ENCODE measurements at regions not wholly inside any gene's neighbourhood (a gene's known extent, or its start where the extent isn't known, plus 50 kb on each side); places are given as distances from the start of the nearest gene placed in this dataset.

- peak; percentile 61 for ATAC-seq (ENCODE audit: poor library complexity)
- Histone ChIP-seq H3K36me3 (ENCODE audit: insufficient read depth, low read length) (no peaks in the 10 kb centered on the region), H3K4me3 (ENCODE audit: low read length) (no peak overlapping the region), H3K27ac (ENCODE audit: low read depth in 1 of 2, low read length in 2 of 2) (no peak overlapping the region), H3K27me3 (ENCODE audit: control insufficient read depth in 1 of 2, insufficient read depth in 2 of 2, low read length in 2 of 2) (no peaks in the 10 kb centered on the region), H3K9me3 (ENCODE audit: control insufficient read depth in 1 of 2, insufficient read depth in 1 of 2, low read length in 2 of 2) (no peaks in the 10 kb centered on the region), H3K4me1 (ENCODE audit: insufficient read depth, low read length) (no peaks in the 10 kb centered on the region)
- ChIA-PET POLR2A (interaction anchor here (0.7 to 1.2 kb wide), 5 partner anchors 95 to 539 kb away, joined by 3 to 4 read pairs (median 3); partner anchors contain the start of gene TMEM50B), CTCF (interaction anchor here (0.5 to 1.8 kb wide), 15 partner anchors 9 to 666 kb away, joined by 3 to 11 read pairs (median 3); partner anchors contain the start of gene PAXBP1)
- H3K36me3 Mint-ChIP-seq (ENCODE audit: low read depth): no peaks in the 10 kb centered on the region
- no peaks in the 10 kb centered on the region for H3K27me3 Mint-ChIP-seq
- no peak overlapping the region for H3K27ac Mint-ChIP-seq
- peak; percentile 82 for TF ChIP-seq CTCF (IDR thresholded peaks at IDR 0.05)
- intact Hi-C loops (cut with DNase I, micrococcal nuclease): loop anchor here (1.0 to 5.0 kb wide), 6 partner anchors 108 to 505 kb away; no protein-coding TSS in a partner anchor
- no peaks in the 10 kb centered on the region for H3K4me1 Mint-ChIP-seq (ENCODE audit: low read depth)
- no peaks in the 10 kb centered on the region for H3K9me3 Mint-ChIP-seq
- peak in 12 of 14 experiments; percentile 7 to 79 (median 20) for DNase-seq
- no peak overlapping the region for H3K4me3 Mint-ChIP-seq
These were observed 85.4 kb upstream of the OLIG2 start for GRCh38 chr21:32940079-32941014.

- Mint-ChIP-seq H3K27ac (no peak overlapping the region), H3K4me3 (no peak overlapping the region), H3K9me3 (no peaks in the 10 kb centered on the region), H3K36me3 (ENCODE audit: low read depth) (no peaks in the 10 kb centered on the region), H3K4me1 (ENCODE audit: low read depth) (no peaks in the 10 kb centered on the region), H3K27me3 (no peaks in the 10 kb centered on the region)
- H3K9me3 ChIP-seq (ENCODE audit: control insufficient read depth in 1 of 2, insufficient read depth in 1 of 2, low read length in 2 of 2): no peaks in the 10 kb centered on the region
- H3K4me3 ChIP-seq (ENCODE audit: low read length): no peak overlapping the region
- H3K27me3 ChIP-seq (ENCODE audit: control insufficient read depth in 1 of 2, insufficient read depth in 2 of 2, low read length in 2 of 2): no peaks in the 10 kb centered on the region
- POLR2A ChIA-PET: interaction anchor here (1.2 kb wide), 1 partner anchor 256 kb away, joined by 4 read pairs; no protein-coding TSS in a partner anchor
- ATAC-seq (ENCODE audit: poor library complexity): no peak
- no peaks in the 10 kb centered on the region for H3K36me3 ChIP-seq (ENCODE audit: insufficient read depth, low read length)
- no peak overlapping the region for H3K27ac ChIP-seq (ENCODE audit: low read depth in 1 of 2, low read length in 2 of 2)
- intact Hi-C loops (cut with DNase I, micrococcal nuclease): loop anchor here (5.0 kb wide), 3 partner anchors 109 to 436 kb away; no protein-coding TSS in a partner anchor
- DNase-seq: no peak
- no peaks in the 10 kb centered on the region for H3K4me1 ChIP-seq (ENCODE audit: insufficient read depth, low read length)
- no peak for TF ChIP-seq CTCF (IDR thresholded peaks at IDR 0.05)
- CTCF ChIA-PET: interaction anchor here (0.6 to 1.8 kb wide), 6 partner anchors 8 to 504 kb away, joined by 3 to 11 read pairs (median 4); no protein-coding TSS in a partner anchor
These were observed 84.5 kb upstream of the OLIG2 start for GRCh38 chr21:32941263-32941662.

GRCh38 chr21:32946654-32947053, 79.1 kb upstream of the OLIG2 start:
- no peaks in the 10 kb centered on the region for H3K27me3 Mint-ChIP-seq
- Histone ChIP-seq H3K36me3 (ENCODE audit: insufficient read depth, low read length) (no peaks in the 10 kb centered on the region), H3K27me3 (ENCODE audit: control insufficient read depth in 1 of 2, insufficient read depth in 2 of 2, low read length in 2 of 2) (no peaks in the 10 kb centered on the region), H3K9me3 (ENCODE audit: control insufficient read depth in 1 of 2, insufficient read depth in 1 of 2, low read length in 2 of 2) (no peaks in the 10 kb centered on the region), H3K4me3 (ENCODE audit: low read length) (no peak overlapping the region), H3K4me1 (ENCODE audit: insufficient read depth, low read length) (no peaks in the 10 kb centered on the region), H3K27ac (ENCODE audit: low read depth in 1 of 2, low read length in 2 of 2) (no peak overlapping the region)
- ChIA-PET POLR2A (no interaction called here), CTCF (no interaction called here)
- H3K27ac Mint-ChIP-seq: no peak overlapping the region
- DNase-seq (no peak), ATAC-seq (ENCODE audit: poor library complexity) (no peak)
- intact Hi-C loops (cut with DNase I, micrococcal nuclease): loop anchor here in 1 of 2 experiments (5.0 kb wide), 1 partner anchor 34 kb away; no protein-coding TSS in a partner anchor
- H3K4me1 Mint-ChIP-seq (ENCODE audit: low read depth): no peaks in the 10 kb centered on the region
- no peak for TF ChIP-seq CTCF (IDR thresholded peaks at IDR 0.05)
- no peaks in the 10 kb centered on the region for H3K36me3 Mint-ChIP-seq (ENCODE audit: low read depth)
- no peak overlapping the region for H3K4me3 Mint-ChIP-seq
- no peaks in the 10 kb centered on the region for H3K9me3 Mint-ChIP-seq

Data from CD4-positive, alpha-beta T cell (primary cell).